Testis (tissue), 2 donors: ENCODE measurements at regions not wholly inside any gene's neighbourhood (a gene's known extent, or its start where the extent isn't known, plus 50 kb on each side); places are given as distances from the start of the nearest gene placed in this dataset.

Experiments used
- POLR2A ChIP-seq: fragments of 450-650 bp; IDR thresholded peaks from one replicate; pipeline ENCODE4 v1.6.1; 2017; ENCODE audit warnings: antibody characterized with exemption, mild to moderate bottlenecking, moderate library complexity
- TF ChIP-seq, protein P1 (sequence below), 3 experiments: fragments of 450-650 bp in 2 of 3; fragments of 200-600 bp in 1 of 3; sonication (generic) in 1 of 3; IDR thresholded peaks; one replicate each; pipeline ENCODE4 v1.5.1; 2016 to 2019; ENCODE audit warnings: antibody characterized with exemption in 3 of 3, mild to moderate bottlenecking in 2 of 3, moderate library complexity in 1 of 3

DNA sequence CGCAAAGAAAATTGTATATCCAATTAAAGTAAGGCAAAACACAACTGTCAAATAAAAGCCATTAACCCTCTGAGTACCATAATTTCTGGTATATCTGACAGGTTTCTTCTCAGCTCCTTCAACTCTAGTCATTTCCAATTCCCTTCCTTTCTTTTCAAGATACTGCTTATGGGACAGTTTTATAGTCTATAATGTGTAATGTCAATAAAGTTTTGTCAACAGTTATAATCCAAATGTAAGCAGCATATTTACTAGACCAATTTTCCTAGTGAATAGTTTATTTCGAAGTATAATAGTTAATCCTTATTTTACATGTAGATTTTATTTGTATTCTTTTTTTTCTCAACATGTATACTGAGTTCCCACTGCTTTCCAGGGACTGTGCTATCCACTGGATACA, 1081.8 kb downstream of the EPHA7 start:
- no peak for TF ChIP-seq POLR2A
- TF ChIP-seq, protein P1, sequence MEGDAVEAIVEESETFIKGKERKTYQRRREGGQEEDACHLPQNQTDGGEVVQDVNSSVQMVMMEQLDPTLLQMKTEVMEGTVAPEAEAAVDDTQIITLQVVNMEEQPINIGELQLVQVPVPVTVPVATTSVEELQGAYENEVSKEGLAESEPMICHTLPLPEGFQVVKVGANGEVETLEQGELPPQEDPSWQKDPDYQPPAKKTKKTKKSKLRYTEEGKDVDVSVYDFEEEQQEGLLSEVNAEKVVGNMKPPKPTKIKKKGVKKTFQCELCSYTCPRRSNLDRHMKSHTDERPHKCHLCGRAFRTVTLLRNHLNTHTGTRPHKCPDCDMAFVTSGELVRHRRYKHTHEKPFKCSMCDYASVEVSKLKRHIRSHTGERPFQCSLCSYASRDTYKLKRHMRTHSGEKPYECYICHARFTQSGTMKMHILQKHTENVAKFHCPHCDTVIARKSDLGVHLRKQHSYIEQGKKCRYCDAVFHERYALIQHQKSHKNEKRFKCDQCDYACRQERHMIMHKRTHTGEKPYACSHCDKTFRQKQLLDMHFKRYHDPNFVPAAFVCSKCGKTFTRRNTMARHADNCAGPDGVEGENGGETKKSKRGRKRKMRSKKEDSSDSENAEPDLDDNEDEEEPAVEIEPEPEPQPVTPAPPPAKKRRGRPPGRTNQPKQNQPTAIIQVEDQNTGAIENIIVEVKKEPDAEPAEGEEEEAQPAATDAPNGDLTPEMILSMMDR (IDR thresholded peaks at IDR 0.05), result no peak
